ENCODE measurements at regions not wholly inside any gene's neighbourhood (a gene's known extent, or its start where the extent isn't known, plus 50 kb on each side); places are given as distances from the start of the nearest gene placed in this dataset.

GRCh38 chr3:34858067-34858660, 781.2 kb upstream of the ARPP21 start:
- no peaks in the 10 kb centered on the region for H3K36me3 Mint-ChIP-seq (ENCODE audit: insufficient read depth, unreplicated experiment)
- no peak for DNase-seq
- no peaks in the 10 kb centered on the region for H3K9me3 ChIP-seq
- H3K4me3 Mint-ChIP-seq (ENCODE audit: unreplicated experiment): no peak overlapping the region
- ChIA-PET CTCF (no interaction called here), POLR2A (no interaction called here)
- no TSS peak for BruUV-seq (replicated peaks)
- H3K27ac Mint-ChIP-seq (ENCODE audit: unreplicated experiment): no peak overlapping the region
- 0 out of 2 replicates have a peak, but pooled peaks cover 4% of the 10 kb centered on the region for H3K4me1 ChIP-seq
- H3K27me3 Mint-ChIP-seq (ENCODE audit: insufficient read depth, unreplicated experiment): peaks cover 3% of the 10 kb centered on the region
- no peaks in the 10 kb centered on the region for H3K4me1 Mint-ChIP-seq (ENCODE audit: low read depth, unreplicated experiment)
- H3K27me3 ChIP-seq (replicated peaks; ENCODE audit: control insufficient read depth, insufficient read depth, low read length): no peaks in the 10 kb centered on the region
- no peak for TF ChIP-seq CTCF (IDR thresholded peaks at IDR 0.05; ENCODE audit: insufficient read depth in 1 of 2, low read depth in 1 of 2, low read length in 1 of 2, severe bottlenecking in 1 of 2, unreplicated experiment in 1 of 2)
- H3K4me3 ChIP-seq (ENCODE audit: low read depth, low read length): no peak overlapping the region
- no peaks in the 10 kb centered on the region for H3K36me3 ChIP-seq (ENCODE audit: control insufficient read depth, insufficient read depth, low read length)
- no peaks in the 10 kb centered on the region for H3K9me3 Mint-ChIP-seq (ENCODE audit: unreplicated experiment)
- intact Hi-C loops (cut with micrococcal nuclease; ENCODE audit: unreplicated experiment): no loop called here

GRCh38 chr3:34859746-34860145, 779.6 kb upstream of the ARPP21 start:
- Mint-ChIP-seq H3K4me3 (ENCODE audit: unreplicated experiment) (no peak overlapping the region), H3K36me3 (ENCODE audit: insufficient read depth, unreplicated experiment) (no peaks in the 10 kb centered on the region), H3K4me1 (ENCODE audit: low read depth, unreplicated experiment) (no peaks in the 10 kb centered on the region), H3K27me3 (ENCODE audit: insufficient read depth, unreplicated experiment) (peaks cover 3% of the 10 kb centered on the region), H3K9me3 (ENCODE audit: unreplicated experiment) (no peaks in the 10 kb centered on the region), H3K27ac (ENCODE audit: unreplicated experiment) (no peak overlapping the region)
- Histone ChIP-seq H3K4me3 (ENCODE audit: low read depth, low read length) (no peak overlapping the region), H3K36me3 (ENCODE audit: control insufficient read depth, insufficient read depth, low read length) (no peaks in the 10 kb centered on the region), H3K9me3 (no peaks in the 10 kb centered on the region), H3K27me3 (replicated peaks; ENCODE audit: control insufficient read depth, insufficient read depth, low read length) (no peaks in the 10 kb centered on the region), H3K4me1 (0 out of 2 replicates have a peak, but pooled peaks cover 4% of the 10 kb centered on the region)
- BruUV-seq (replicated peaks): no TSS peak
- TF ChIP-seq CTCF (IDR thresholded peaks at IDR 0.05; ENCODE audit: insufficient read depth in 1 of 2, low read depth in 1 of 2, low read length in 1 of 2, severe bottlenecking in 1 of 2, unreplicated experiment in 1 of 2): no peak
- CTCF ChIA-PET: no interaction called here
- intact Hi-C loops (cut with micrococcal nuclease; ENCODE audit: unreplicated experiment): no loop called here
- POLR2A ChIA-PET: no interaction called here
- DNase-seq: no peak

GRCh38 chr3:34862456-34862855, 776.9 kb upstream of the ARPP21 start:
- TF ChIP-seq CTCF (IDR thresholded peaks at IDR 0.05; ENCODE audit: insufficient read depth in 1 of 2, low read depth in 1 of 2, low read length in 1 of 2, severe bottlenecking in 1 of 2, unreplicated experiment in 1 of 2): no peak
- H3K4me1 Mint-ChIP-seq (ENCODE audit: low read depth, unreplicated experiment): no peaks in the 10 kb centered on the region
- intact Hi-C loops (cut with micrococcal nuclease; ENCODE audit: unreplicated experiment): no loop called here
- no peak overlapping the region for H3K27ac Mint-ChIP-seq (ENCODE audit: unreplicated experiment)
- no peaks in the 10 kb centered on the region for H3K27me3 Mint-ChIP-seq (ENCODE audit: insufficient read depth, unreplicated experiment)
- POLR2A ChIA-PET: no interaction called here
- BruUV-seq (replicated peaks): no TSS peak
- Histone ChIP-seq H3K9me3 (no peaks in the 10 kb centered on the region), H3K36me3 (ENCODE audit: control insufficient read depth, insufficient read depth, low read length) (no peaks in the 10 kb centered on the region), H3K4me1 (0 out of 2 replicates have a peak, but pooled peaks cover 4% of the 10 kb centered on the region), H3K27me3 (replicated peaks; ENCODE audit: control insufficient read depth, insufficient read depth, low read length) (no peaks in the 10 kb centered on the region), H3K4me3 (ENCODE audit: low read depth, low read length) (no peak overlapping the region)
- no peak overlapping the region for H3K4me3 Mint-ChIP-seq (ENCODE audit: unreplicated experiment)
- no peaks in the 10 kb centered on the region for H3K36me3 Mint-ChIP-seq (ENCODE audit: insufficient read depth, unreplicated experiment)
- no peaks in the 10 kb centered on the region for H3K9me3 Mint-ChIP-seq (ENCODE audit: unreplicated experiment)
- CTCF ChIA-PET: no interaction called here
- DNase-seq: no peak

Measured in Caco-2 (cell line).